ENCODE measurements at regions not wholly inside any gene's neighbourhood (a gene's known extent, or its start where the extent isn't known, plus 50 kb on each side); places are given as distances from the start of the nearest gene placed in this dataset.
"Not testable (repeated sequence)": the region's sequence is repeated elsewhere in the genome, so short reads cannot be mapped to it uniquely, and the experiment has no call there.

DNA sequence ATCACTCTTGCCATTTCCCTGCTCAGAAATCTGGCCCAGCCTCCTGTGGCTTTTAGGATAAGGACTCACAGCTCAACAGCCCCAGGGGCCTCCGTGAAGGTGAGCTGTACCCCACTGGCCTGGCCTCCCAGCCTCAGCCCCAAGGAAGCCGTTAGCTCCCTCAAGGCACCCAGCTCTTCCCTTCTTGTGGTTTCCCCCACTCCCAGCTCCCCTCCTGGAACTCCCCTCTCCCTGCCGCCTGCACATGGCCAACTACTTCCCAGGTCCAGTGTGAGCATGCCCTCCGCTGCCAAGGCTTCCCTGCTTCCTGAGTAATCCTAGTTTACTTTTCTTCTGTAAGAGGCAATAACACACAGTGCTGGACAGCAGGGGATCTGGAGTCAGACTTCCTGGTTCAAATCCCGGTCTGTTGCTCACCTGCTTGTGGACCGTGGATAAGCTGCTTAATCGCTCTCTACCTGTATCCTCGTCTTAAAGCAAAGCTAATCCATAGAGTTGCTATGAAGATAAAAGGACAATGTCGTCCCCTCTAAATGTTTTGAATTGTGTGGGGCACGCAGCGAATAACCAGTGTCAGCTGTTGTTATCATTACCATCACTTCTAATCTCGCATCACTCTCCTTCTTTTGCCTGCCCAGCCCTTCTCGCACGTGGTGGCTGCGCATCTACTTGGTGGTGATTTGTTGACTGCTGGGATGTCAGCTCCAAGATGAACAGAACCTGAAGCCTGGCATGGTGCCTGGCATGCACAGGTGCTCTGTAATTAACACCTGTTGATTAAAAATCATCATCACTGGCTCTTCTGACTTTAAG, 86.6 kb downstream of the C5orf15 start:
- DNase-seq: no peak

DNA sequence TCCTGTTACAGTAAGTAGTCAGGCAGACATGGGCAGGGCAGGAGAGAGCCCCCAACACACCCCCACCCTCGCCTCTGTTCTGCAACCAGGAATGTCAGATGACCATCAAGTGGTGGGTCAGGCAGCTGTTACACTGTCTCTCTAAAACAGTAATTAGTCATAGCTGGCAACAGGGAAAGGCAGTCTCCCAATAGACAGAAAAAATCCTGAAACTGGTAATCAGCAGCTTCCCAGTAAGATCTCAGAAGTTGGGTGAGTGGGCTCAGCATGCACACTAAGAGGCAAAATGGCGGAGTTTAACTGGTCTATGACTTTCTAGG, 90.2 kb downstream of the C5orf15 start:
- DNase-seq: no peak

DNA sequence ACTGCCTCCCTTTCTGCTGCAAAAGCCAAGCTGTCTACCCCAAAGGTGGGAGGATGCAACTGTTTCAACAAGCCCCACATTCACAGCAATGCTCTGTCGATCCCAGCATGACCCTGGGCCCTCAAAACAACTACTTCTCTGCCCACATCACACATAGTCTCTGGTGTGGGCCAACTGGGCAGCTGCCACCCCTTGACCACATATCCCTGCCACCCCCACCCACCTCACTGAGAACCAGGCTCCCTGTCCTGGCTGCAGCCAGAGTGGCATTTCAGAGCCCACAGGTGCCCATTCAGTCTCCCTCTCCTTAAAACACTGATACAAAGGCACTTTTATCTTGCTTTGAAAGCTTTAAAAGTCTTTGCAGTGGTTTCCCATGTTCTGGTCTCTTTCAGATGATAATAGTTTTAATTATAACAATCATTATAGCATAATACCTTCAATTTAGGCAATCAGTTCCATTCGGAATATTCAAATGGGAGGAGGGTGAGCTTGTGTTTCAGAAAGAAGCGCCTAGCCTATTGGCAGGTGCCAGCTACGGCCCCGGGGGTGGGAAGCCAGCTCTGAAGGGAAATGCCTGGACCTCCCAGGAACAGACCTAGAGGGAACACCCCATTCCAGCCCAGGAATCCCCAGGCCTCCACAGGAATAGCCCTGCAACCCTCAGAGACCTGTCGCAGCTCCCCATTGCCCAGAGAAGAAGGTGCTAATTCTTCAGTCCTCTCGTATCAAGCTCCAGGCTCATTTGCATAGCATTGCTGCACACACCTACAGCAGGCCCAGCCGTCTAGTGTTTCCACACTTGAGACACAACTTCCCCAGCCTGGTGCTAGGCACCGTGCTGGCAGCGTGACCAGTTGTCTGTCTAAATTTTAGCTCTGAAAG, 90.8 kb downstream of the C5orf15 start:
- DNase-seq: no peak

DNA sequence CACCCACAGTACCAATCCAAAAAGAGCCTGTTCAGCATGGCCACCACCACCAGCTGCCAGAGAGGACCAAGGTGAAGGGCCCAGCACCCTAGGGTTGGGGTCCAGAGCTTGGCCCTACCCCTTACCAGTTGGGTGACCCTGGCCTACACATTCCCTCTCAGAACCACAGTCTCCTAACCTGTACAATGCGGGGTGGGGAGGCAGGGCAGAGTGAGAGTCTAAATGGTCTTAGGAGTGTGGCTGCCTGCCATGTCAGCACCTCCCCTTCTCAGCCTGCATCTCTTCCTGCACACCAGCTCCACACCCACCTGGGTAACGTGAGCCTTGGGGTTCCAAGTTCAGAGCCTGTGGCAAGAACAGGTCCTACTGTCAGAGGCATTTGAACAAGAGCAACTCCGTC, 92.2 kb downstream of the C5orf15 start:
- no peak for DNase-seq

- DNase-seq: no peak
Observed at GRCh38 chr5:133875179-133875578, 93.2 kb downstream of the C5orf15 start.

- no peak for DNase-seq
Observed at GRCh38 chr5:133873449-133873848, 95.0 kb downstream of the C5orf15 start.

GRCh38 chr5:133870661-133871060, 97.8 kb downstream of the C5orf15 start:
- no peak for DNase-seq

DNA sequence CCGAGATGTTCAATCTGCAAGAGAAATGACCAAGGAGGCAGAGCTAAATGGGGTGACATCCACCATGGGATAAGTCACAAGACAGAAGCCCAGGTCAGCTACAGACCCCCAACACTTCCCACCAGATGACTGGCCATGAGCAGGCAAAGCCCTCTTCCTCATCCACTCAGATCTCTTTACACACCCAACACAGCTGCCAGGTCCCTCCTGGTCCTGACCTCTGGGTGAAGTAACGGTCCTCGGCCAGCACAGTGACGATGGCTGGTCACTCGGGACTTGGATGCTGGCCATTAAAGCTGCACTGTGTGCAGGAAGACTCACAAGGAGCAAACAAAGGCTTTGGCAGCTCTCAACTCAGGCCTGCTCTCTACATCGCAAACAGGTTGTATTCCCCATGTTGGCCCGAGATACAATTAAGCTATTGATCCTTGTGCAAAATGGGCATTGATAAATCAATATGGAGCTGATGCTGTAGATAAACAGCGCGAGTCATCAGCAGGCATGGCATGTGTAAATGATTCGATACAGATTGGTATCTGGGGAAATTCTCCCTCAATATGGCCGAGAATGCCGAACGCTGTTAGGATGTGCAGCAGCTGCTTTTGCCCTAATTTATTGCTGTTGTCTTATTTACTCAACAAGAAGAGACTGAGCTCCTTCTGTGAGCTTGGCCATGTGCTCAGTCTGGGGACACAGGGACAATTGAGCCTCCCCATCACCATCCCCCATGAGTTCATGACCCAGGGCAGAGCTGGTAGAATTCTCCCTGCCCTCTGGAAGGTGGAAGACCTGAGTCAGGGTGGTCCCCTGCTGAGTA, 98.7 kb downstream of the C5orf15 start:
- no peak for DNase-seq

DNA sequence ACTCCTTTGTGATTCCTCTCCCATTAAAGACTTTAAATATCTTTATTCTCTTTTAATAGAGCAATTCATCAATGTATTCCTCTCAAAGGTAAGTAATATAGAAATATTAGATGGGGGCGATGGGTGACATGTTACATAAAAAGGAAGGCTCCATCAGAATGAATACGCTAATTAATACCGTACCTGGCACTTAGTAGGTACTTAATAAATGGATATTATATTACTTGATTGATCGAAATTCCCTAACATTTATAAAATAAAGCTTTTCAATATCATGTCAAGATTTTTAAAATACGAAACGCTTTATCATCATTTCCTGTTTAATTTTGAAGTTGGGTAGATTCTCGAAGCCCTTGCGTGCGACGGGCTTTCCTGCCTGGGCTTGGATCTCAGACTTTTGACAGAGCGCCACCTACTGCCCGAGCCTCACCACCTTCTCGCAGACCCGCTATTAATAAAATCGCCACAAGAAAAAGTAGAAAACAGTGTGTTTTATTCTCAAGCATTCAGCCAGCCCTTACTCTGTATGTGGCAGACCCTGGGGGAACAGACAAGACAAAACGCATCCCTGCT, 99.4 kb downstream of the C5orf15 start:
- DNase-seq: peak; percentile 37

DNA sequence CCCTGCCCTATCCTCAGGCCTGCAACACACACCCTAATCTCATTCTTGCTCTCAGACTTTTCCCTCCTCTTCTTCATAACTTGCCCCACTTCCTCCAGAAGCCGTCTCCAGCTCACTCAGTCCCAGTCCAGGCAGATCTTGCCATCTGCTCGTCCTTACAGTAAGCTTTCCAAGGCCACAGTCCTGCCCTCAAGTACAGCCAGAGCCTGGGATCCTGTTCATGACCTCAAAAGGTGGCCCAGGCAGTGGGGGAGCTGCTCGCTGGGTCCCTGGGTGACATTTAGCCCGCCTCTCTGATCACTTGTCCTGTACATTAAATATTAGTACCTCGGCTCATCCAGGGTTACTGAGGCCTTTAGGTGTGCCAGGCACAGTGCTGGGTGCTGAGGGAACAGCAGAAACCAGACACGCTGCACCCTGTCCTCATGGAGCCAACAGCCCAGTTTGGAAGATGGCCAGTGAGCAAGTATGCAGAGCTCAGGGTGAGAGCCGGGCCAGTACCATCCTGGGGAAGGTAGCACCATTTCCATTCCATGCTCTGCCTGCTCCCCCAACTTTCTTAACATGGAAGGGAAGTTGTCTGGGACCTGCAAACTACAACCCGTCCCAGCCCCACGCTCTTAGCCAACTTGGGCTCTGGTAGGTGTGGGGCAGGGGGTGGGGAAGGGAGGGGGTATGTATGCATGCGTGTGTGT, 100.4 kb downstream of the C5orf15 start:
- no peak for DNase-seq

DNA sequence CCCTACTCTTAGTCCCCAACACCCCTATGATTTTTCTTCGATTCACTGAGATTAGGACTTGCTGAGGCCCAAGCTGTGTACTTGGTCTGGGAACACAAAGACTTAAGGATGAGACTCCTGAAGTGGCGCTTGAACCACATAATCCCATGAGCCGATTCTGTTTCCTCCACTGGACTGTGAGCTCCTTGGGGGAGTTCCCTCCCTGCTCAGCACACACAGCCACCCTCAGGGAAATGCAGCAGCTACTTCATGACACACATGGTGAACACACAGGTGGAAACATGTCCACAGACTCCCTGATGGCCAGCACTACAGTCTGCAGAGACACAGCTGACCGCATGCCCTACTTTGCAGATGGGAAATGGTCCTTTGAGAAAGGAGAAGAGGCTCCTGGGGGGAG, 101.1 kb downstream of the C5orf15 start:
- no peak for DNase-seq

DNA sequence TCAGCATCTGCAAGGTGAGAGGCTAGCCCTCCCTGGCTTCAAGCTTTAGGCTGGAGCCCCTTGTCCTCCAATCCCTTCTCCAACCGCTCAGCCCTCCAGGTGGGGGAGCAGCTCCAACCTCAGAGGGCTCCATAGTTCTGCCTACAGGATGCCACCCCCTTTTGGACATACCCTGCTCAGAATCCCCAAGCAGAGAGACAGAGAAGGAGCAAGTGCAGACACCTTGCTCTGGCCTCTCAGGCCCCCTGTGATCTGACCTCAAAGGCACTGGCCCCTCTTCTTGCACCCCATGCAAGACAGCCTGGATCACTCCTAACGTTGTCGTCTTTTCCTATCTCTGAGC, 101.6 kb downstream of the C5orf15 start:
- DNase-seq: no peak

- DNase-seq: no peak
Observed at GRCh38 chr5:133866160-133866902, 102.1 kb downstream of the C5orf15 start.

GRCh38 chr5:133865113-133865512, 103.3 kb downstream of the C5orf15 start:
- no peak for DNase-seq

- DNase-seq: no peak
Observed at GRCh38 chr5:133864711-133865110, 103.7 kb downstream of the C5orf15 start.

DNA sequence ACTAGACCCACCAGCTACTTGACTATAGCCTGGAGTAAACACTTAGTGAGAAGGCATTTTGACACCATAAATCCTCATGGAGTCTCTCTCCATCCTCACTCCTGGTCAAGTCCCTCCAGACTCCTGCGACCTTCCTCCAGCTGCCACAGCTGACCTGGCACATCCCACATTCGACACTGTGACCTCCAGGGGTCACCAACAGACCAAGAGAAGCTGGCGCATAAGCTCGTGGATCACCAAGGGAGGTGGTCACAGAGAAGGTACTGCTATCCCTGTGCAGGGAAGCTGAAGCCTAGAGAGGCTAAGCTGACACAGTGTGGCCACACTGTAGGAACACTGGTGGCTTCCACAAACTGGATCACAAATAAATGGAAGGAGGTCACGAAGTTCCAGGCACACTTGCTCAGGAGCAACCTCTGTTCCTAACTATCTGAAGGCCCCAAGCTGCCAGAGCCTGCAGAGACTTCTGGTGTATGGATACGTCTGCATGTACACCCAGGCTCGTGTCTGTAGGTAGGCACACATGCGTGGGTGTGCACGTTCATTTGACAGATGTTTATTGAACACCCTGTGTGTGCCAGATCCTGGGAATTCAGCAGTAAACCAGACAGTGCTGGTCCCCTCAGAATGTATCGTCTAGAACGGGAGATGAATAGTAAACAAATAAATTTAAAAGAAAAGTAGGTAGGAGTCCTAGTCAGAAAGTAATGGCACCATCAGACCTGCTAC, 104.4 kb downstream of the C5orf15 start:
- DNase-seq: no peak

- DNase-seq: no peak
Observed at GRCh38 chr5:133861161-133861737, 107.2 kb downstream of the C5orf15 start.

GRCh38 chr5:133859073-133859472, 109.4 kb downstream of the C5orf15 start:
- no peak for DNase-seq

DNA sequence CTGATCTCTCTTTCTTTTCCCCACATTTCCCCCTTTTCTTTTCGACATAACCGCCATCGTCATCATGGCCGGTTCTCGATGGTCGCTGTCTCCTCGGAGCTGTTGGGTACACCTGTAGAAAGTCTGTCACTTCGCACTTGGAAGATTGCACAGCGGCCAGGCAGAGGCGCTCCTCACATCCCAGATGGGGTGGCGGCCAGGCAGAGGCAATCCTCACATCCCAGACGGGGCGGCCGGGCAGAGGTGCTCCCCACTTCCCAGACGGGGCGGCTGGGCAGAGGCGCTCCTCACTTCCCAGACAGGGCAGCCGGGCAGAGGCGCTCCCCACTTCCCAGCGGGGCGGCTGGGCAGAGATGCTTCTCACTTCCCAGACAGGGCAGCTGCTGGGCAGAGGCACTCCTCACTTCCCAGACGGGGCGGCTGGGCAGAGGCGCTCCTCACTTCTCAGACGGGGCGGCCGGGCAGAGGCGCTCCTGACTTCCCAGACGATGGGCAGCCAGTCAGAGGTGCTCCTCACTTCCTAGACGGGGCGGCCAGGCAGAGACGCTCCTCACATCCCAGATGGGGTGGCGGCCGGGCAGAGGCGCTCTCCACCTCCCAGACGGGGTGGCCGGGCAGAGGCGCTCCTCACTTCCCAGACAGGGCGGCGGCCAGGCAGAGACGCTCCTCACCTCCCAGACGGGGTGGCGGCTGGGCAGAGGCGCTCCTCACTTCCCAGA, 110.7 kb downstream of the C5orf15 start:
- DNase-seq: not testable (repeated sequence)

- no peak for DNase-seq
Observed at GRCh38 chr5:133854554-133854953, 113.9 kb downstream of the C5orf15 start.
